Neural progenitor cell (in vitro differentiated cells): ENCODE measurements at regions not wholly inside any gene's neighbourhood (a gene's known extent, or its start where the extent isn't known, plus 50 kb on each side); places are given as distances from the start of the nearest gene placed in this dataset.

Source experiments
- DNase-seq: peaks from one replicate; pipeline ENCODE4 v3.0.0-alpha.2; 2016; ENCODE audit warnings: low spot score
- H2AFZ ChIP-seq: fragments of 200-600 bp; sonication (generic); replicated peaks from 2 replicates; pipeline ENCODE4 v1.6.1; 2016; ENCODE audit warnings: antibody characterized with exemption
- H3F3A ChIP-seq: fragments of 200-600 bp; sonication (generic); 2 replicates; pipeline ENCODE4 v1.6.1; 2016; ENCODE audit warnings: antibody characterized with exemption, low read depth
- H3K27ac ChIP-seq: fragments of 200-600 bp; sonication (generic); 2 replicates; pipeline ENCODE4 v1.5.1; 2016; ENCODE audit warnings: mild to moderate bottlenecking
- H3K27me3 ChIP-seq: fragments of 200-600 bp; sonication (generic); 2 replicates; pipeline ENCODE4 v1.6.1; 2016; ENCODE audit warnings: mild to moderate bottlenecking, moderate library complexity
- H3K36me3 ChIP-seq: fragments of 200-600 bp; sonication (generic); 2 replicates; pipeline ENCODE4 v1.5.1; 2016
- H3K4me1 ChIP-seq: fragments of 200-600 bp; sonication (generic); 2 replicates; pipeline ENCODE4 v1.6.1; 2016; ENCODE audit warnings: mixed run types
- H3K4me2 ChIP-seq: fragments of 200-600 bp; sonication (generic); 2 replicates; pipeline ENCODE4 v1.6.1; 2016
- H3K4me3 ChIP-seq: fragments of 200-600 bp; sonication (generic); 2 replicates; pipeline ENCODE4 v1.5.1; 2016
- H3K79me2 ChIP-seq: fragments of 200-600 bp; sonication (generic); 2 replicates; pipeline ENCODE4 v1.6.1; 2016; ENCODE audit warnings: low read depth
- H3K9ac ChIP-seq: fragments of 200-600 bp; sonication (generic); 2 replicates; pipeline ENCODE4 v1.6.1; 2016
- H3K9me3 ChIP-seq: fragments of 200-600 bp; sonication (generic); 2 replicates; pipeline ENCODE4 v1.5.1; 2016; ENCODE audit warnings: low read depth
- H4K20me1 ChIP-seq: fragments of 200-600 bp; sonication (generic); 2 replicates; pipeline ENCODE4 v1.6.1; 2016; ENCODE audit warnings: low read depth
- H3K27ac Mint-ChIP-seq: 3 replicates; pipeline ENCODE4 v1.8.0; 2021; ENCODE audit warnings: mixed read lengths
- H3K27me3 Mint-ChIP-seq: 2 replicates; pipeline ENCODE4 v1.8.0; 2022; ENCODE audit warnings: low read depth, mild to moderate bottlenecking, inconsistent platforms, moderate library complexity, mixed read lengths; ENCODE audit not compliant: insufficient read depth
- H3K36me3 Mint-ChIP-seq: 3 replicates; pipeline ENCODE4 v1.8.0; 2021; ENCODE audit warnings: mixed read lengths
- H3K4me1 Mint-ChIP-seq: 3 replicates; pipeline ENCODE4 v1.8.0; 2021; ENCODE audit warnings: mixed read lengths
- H3K4me3 Mint-ChIP-seq: 3 replicates; pipeline ENCODE4 v1.8.0; 2021; ENCODE audit warnings: mild to moderate bottlenecking, moderate library complexity, mixed read lengths
- H3K9me3 Mint-ChIP-seq: 3 replicates; pipeline ENCODE4 v1.8.0; 2020; ENCODE audit warnings: mixed read lengths
- CTCF ChIP-seq: fragments of 200-600 bp; sonication (generic); IDR thresholded peaks from 2 replicates; pipeline ENCODE4 v1.5.1; 2017; ENCODE audit warnings: antibody characterized with exemption, mild to moderate bottlenecking
- EZH2 ChIP-seq: fragments of 200-600 bp; sonication (generic); IDR thresholded peaks from 2 replicates; pipeline ENCODE4 v1.6.1; 2017; ENCODE audit warnings: antibody characterized with exemption, mild to moderate bottlenecking, moderate library complexity
- EZH2phosphoT487 ChIP-seq: fragments of 200-600 bp; sonication (generic); IDR thresholded peaks from 2 replicates; pipeline ENCODE4 v1.6.1; 2017; ENCODE audit warnings: antibody characterized with exemption

GRCh38 chr15:98202256-98202655 lies 241.8 kb downstream of the ARRDC4 start:
- Mint-ChIP-seq H3K9me3 (no peaks in the 10 kb centered on the region), H3K27me3 (no peaks in the 10 kb centered on the region)

GRCh38 chr15:98203872-98204660 lies 243.6 kb downstream of the ARRDC4 start:
- Histone ChIP-seq H3K4me2 (no peak overlapping the region), H3K4me3 (no peak overlapping the region), H3K4me1 (no peaks in the 10 kb centered on the region), H3F3A (no peaks in the 10 kb centered on the region), H3K9me3 (no peaks in the 10 kb centered on the region), H3K36me3 (no peaks in the 10 kb centered on the region), H4K20me1 (no peaks in the 10 kb centered on the region), H3K9ac (no peak overlapping the region), H2AFZ (no peak overlapping the region), H3K27me3 (no peaks in the 10 kb centered on the region), H3K79me2 (no peaks in the 10 kb centered on the region), H3K27ac (no peak overlapping the region)
- Mint-ChIP-seq H3K4me3 (no peak overlapping the region), H3K27me3 (no peaks in the 10 kb centered on the region), H3K27ac (no peak overlapping the region), H3K36me3 (no peaks in the 10 kb centered on the region), H3K9me3 (no peaks in the 10 kb centered on the region), H3K4me1 (no peaks in the 10 kb centered on the region)
- DNase-seq = no peak
- TF ChIP-seq CTCF = no peak
- no peak for TF ChIP-seq EZH2phosphoT487
- no peak for TF ChIP-seq EZH2

More at GRCh38 chr15:98202256-98202655, 241.8 kb downstream of the ARRDC4 start:
- DNase-seq = no peak
- H3K4me2 ChIP-seq = no peak overlapping the region
- no peak overlapping the region for H2AFZ ChIP-seq
- H3K27ac Mint-ChIP-seq = no peak overlapping the region
- H4K20me1 ChIP-seq = no peaks in the 10 kb centered on the region
- H3K4me1 ChIP-seq = no peaks in the 10 kb centered on the region
- H3K36me3 ChIP-seq = no peaks in the 10 kb centered on the region
- no peaks in the 10 kb centered on the region for H3K79me2 ChIP-seq
- no peak overlapping the region for H3K4me3 Mint-ChIP-seq
- H3K4me3 ChIP-seq = no peak overlapping the region
- H3K27ac ChIP-seq = no peak overlapping the region
- no peaks in the 10 kb centered on the region for H3K4me1 Mint-ChIP-seq
- H3F3A ChIP-seq = no peaks in the 10 kb centered on the region
- H3K36me3 Mint-ChIP-seq = no peaks in the 10 kb centered on the region
- H3K9me3 ChIP-seq = no peaks in the 10 kb centered on the region
- no peak overlapping the region for H3K9ac ChIP-seq
- no peak for TF ChIP-seq EZH2
- TF ChIP-seq EZH2phosphoT487 = no peak
- no peak for TF ChIP-seq CTCF
- no peaks in the 10 kb centered on the region for H3K27me3 ChIP-seq

GRCh38 chr15:98207928-98208327 lies 247.4 kb downstream of the ARRDC4 start:
- Histone ChIP-seq H3K27me3 (no peaks in the 10 kb centered on the region), H3K9ac (no peak overlapping the region), H3K4me3 (no peak overlapping the region), H3K9me3 (no peaks in the 10 kb centered on the region), H3K4me2 (no peak overlapping the region), H3F3A (no peaks in the 10 kb centered on the region), H4K20me1 (no peaks in the 10 kb centered on the region), H3K4me1 (no peaks in the 10 kb centered on the region), H3K27ac (no peak overlapping the region), H3K36me3 (no peaks in the 10 kb centered on the region), H3K79me2 (no peaks in the 10 kb centered on the region), H2AFZ (no peak overlapping the region)
- TF ChIP-seq CTCF (no peak), EZH2 (no peak), EZH2phosphoT487 (no peak)
- DNase-seq = no peak
- Mint-ChIP-seq H3K27ac (no peak overlapping the region), H3K27me3 (no peaks in the 10 kb centered on the region), H3K4me3 (no peak overlapping the region), H3K9me3 (no peaks in the 10 kb centered on the region), H3K36me3 (no peaks in the 10 kb centered on the region), H3K4me1 (no peaks in the 10 kb centered on the region)
